ENCODE measurements at regions not wholly inside any gene's neighbourhood (a gene's known extent, or its start where the extent isn't known, plus 50 kb on each side); places are given as distances from the start of the nearest gene placed in this dataset.

GRCh38 chr6:100165442-100165841 lies 171.4 kb upstream of the MCHR2 start:
- no peaks in the 10 kb centered on the region for H3K79me2 ChIP-seq (ENCODE audit: insufficient read depth, low read depth)
- H3K4me2 ChIP-seq, result no peak overlapping the region
- no peak for TF ChIP-seq CTCF (conservative IDR thresholded peaks at IDR 0.05; ENCODE audit: low read depth, low read length)
- H3K4me3 ChIP-seq (IDR thresholded peaks at IDR 0.05; ENCODE audit: insufficient read depth, low read depth, low read length), result no peak overlapping the region
- H3K9ac ChIP-seq, result no peak overlapping the region
- no peak overlapping the region for H3K27ac ChIP-seq
- H2AFZ ChIP-seq (ENCODE audit: low read depth), result no peak overlapping the region
- H3K36me3 ChIP-seq (ENCODE audit: insufficient read depth), result no peaks in the 10 kb centered on the region
- H3K4me1 ChIP-seq (ENCODE audit: low read depth, poor library complexity, severe bottlenecking), result peaks cover 16% of the 10 kb centered on the region
- no peaks in the 10 kb centered on the region for H4K20me1 ChIP-seq (ENCODE audit: insufficient read depth)
- no peaks in the 10 kb centered on the region for H3K27me3 ChIP-seq (ENCODE audit: insufficient read depth, low read depth)

- Histone ChIP-seq H3K27ac (no peak overlapping the region), H3K4me2 (no peak overlapping the region), H3K9ac (no peak overlapping the region), H3K4me1 (ENCODE audit: low read depth, poor library complexity, severe bottlenecking) (no peaks in the 10 kb centered on the region), H4K20me1 (ENCODE audit: insufficient read depth) (no peaks in the 10 kb centered on the region), H3K4me3 (IDR thresholded peaks at IDR 0.05; ENCODE audit: insufficient read depth, low read depth, low read length) (no peak overlapping the region), H2AFZ (ENCODE audit: low read depth) (no peak overlapping the region), H3K36me3 (ENCODE audit: insufficient read depth) (no peaks in the 10 kb centered on the region), H3K79me2 (ENCODE audit: insufficient read depth, low read depth) (no peaks in the 10 kb centered on the region), H3K27me3 (ENCODE audit: insufficient read depth, low read depth) (no peaks in the 10 kb centered on the region)
- no peak for TF ChIP-seq CTCF (conservative IDR thresholded peaks at IDR 0.05; ENCODE audit: low read depth, low read length)
Observed at GRCh38 chr6:100163035-100163434, 169.0 kb upstream of the MCHR2 start.

- Histone ChIP-seq H3K4me2 (no peak overlapping the region), H3K36me3 (ENCODE audit: insufficient read depth) (no peaks in the 10 kb centered on the region), H3K79me2 (ENCODE audit: insufficient read depth, low read depth) (no peaks in the 10 kb centered on the region), H4K20me1 (ENCODE audit: insufficient read depth) (no peaks in the 10 kb centered on the region), H3K9ac (no peak overlapping the region), H2AFZ (ENCODE audit: low read depth) (no peak overlapping the region), H3K4me3 (IDR thresholded peaks at IDR 0.05; ENCODE audit: insufficient read depth, low read depth, low read length) (no peak overlapping the region), H3K27me3 (ENCODE audit: insufficient read depth, low read depth) (no peaks in the 10 kb centered on the region), H3K27ac (no peak overlapping the region), H3K4me1 (ENCODE audit: low read depth, poor library complexity, severe bottlenecking) (no peaks in the 10 kb centered on the region)
- TF ChIP-seq CTCF (conservative IDR thresholded peaks at IDR 0.05; ENCODE audit: low read depth, low read length), result no peak
Observed at GRCh38 chr6:100161782-100162365, 167.9 kb upstream of the MCHR2 start.

- Histone ChIP-seq H3K4me3 (IDR thresholded peaks at IDR 0.05; ENCODE audit: insufficient read depth, low read depth, low read length) (no peak overlapping the region), H3K4me2 (no peak overlapping the region), H3K4me1 (ENCODE audit: low read depth, poor library complexity, severe bottlenecking) (no peaks in the 10 kb centered on the region), H2AFZ (ENCODE audit: low read depth) (no peak overlapping the region), H3K9ac (no peak overlapping the region), H3K27me3 (ENCODE audit: insufficient read depth, low read depth) (no peaks in the 10 kb centered on the region), H4K20me1 (ENCODE audit: insufficient read depth) (no peaks in the 10 kb centered on the region), H3K79me2 (ENCODE audit: insufficient read depth, low read depth) (no peaks in the 10 kb centered on the region), H3K27ac (no peak overlapping the region), H3K36me3 (ENCODE audit: insufficient read depth) (no peaks in the 10 kb centered on the region)
- no peak for TF ChIP-seq CTCF (conservative IDR thresholded peaks at IDR 0.05; ENCODE audit: low read depth, low read length)
Observed at GRCh38 chr6:100160930-100161329, 166.9 kb upstream of the MCHR2 start.

Data from KMS-11 (cell line).